Left kidney (tissue), 1 donor: ENCODE measurements at regions not wholly inside any gene's neighbourhood (a gene's known extent, or its start where the extent isn't known, plus 50 kb on each side); places are given as distances from the start of the nearest gene placed in this dataset.
"Not testable (repeated sequence)": the region's sequence is repeated elsewhere in the genome, so short reads cannot be mapped to it uniquely, and the experiment has no call there.

Experiments used
- DNase-seq: peaks from one replicate; pipeline ENCODE4 v3.0.0-alpha.2; 2013

DNA sequence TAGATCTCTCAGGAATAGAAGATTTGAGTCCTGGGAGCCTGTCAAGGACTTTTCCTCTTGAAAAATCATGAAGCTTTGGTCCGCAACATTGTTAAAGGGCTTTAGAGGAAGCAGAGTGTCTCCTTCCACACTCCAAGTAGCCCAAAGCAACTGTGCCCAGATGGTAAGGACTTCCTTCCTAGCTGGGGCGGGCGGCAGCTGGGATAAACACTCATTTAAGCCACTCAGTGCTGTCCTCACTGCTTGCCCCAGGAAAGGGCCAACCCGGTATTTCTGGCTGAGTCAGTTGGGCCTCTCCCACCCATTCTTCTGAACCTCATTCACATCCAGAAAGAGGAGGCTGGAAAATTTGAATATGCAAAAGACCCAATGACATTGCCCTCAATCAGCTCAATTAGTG, 144.3 kb downstream of the CHIC2 start:
- no peak for DNase-seq

DNA sequence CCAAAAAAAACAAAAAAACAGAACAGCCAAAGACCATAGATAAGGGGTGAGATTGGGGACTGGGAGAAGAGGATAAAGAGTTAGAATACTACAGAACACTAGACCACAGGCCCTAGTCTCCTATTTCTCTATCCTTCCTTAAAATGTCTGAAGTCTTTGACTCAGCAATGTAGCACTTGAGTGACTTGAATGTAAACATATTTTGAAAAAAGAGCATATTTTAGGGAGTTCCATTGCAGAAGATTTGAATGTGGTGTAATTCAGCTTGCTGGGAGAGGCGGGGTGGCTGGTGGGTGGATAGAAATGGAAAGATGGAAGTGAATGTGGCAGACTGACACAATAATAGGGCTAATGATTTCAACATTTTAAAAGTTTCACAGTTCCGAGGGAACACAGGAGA, 144.9 kb downstream of the CHIC2 start:
- no peak for DNase-seq

GRCh38 chr4:53917729-53918128, 146.7 kb downstream of the CHIC2 start:
- no peak for DNase-seq

GRCh38 chr4:53916431-53916889, 147.9 kb downstream of the CHIC2 start:
- no peak for DNase-seq

DNA sequence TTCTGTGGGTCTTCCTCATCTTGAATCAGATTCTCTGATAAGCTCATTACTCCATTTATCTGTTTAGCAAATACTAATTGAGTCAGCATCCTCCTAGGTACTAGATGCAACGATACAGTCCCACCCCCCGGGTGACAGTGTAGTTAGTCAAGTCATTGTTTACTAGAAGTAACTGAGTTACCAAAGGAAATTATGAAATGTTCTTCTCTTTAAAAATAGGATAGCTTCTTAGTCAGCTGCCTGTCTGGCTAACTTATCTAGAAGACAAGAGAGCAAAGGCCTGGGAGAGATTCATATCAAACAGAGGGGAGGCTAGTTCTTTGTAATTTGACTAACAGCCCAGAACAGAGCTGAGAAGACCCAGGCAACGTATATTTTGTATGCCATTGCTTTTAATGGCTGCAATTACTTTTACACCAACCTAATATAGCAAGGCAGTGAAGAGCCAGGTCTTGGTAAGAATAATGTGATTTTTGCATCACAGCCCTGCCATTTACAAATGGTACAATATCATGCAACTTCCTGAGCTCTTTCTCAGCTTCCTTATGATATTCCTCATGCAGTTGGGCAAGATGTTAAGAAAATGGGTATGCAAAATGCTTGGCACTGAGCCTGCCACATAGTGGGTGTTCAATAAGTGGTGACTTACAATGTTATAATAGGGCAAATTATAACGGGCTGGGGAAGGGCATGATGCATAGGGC, 149.9 kb downstream of the CHIC2 start:
- no peak for DNase-seq

DNA sequence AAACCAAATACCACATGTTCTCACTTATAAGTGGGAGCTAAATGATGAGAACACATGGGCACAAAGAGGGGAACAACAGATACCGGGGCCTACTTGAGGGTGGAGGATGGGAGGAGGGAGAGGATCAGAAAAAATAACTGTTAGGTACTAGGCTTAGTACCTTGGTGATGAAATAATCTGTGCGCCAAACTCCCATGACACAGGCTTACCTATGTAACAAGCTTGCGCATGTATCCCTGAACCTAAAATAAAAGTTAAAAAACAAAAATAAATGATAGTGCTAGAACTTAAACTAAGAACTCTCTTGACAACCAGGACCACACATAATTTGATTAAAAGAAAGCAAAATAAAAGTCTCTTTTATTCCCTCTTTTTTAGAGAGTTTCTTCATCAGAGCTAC, 150.6 kb downstream of the CHIC2 start:
- no peak for DNase-seq

DNA sequence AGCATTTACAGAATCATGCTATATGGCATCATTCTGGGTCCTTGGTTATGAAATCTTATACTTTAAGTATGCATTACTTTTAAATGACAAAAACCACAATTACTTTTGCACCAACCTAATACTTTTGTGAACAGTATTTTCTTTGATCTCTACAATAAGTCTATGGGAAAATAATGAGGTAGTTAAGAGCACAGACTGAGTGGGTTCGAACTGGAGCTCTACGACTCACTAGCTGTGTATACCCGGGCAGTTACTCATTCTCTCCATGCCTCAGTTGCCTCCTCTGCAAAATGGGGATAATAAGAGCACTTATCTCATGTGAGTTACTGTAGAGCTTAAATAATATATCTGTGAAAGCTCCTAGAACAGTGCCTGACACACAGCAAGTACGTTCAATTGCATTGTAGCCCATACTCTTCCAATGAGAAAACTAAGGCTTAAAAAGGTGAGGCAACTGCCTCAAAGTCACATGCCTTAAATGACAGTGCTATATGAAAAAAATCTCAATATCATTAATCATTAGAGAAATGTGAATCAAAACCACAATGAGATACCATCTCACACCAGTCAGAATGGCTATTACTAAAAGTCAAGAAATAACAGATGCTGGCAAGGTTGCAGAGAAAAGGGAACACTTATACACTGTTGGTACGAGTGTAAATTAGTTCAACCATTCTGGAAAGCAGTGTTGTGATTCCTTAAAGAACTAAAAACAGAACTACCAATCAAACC, 151.5 kb downstream of the CHIC2 start:
- no peak for DNase-seq

DNA sequence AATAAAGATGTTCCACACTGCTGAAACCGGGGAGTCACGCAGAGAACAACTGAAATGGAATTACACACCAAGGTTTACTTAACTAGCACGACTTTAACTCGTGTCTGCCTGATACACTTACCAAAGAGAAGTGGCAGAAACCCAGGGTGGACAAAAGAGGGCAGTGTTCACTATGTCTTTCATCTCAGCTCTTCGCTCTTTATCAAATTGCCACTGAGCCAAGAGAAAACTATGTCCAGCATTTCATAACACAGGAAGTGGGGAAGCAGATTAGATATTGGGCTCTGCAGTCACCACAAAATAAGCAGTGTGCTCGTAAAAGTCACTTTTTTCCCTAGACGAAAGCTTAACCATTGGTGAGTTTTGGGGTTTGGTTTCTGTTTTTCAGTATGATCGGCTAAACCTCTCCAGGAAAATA, 155.7 kb downstream of the CHIC2 start:
- DNase-seq, result peak; percentile 66

DNA sequence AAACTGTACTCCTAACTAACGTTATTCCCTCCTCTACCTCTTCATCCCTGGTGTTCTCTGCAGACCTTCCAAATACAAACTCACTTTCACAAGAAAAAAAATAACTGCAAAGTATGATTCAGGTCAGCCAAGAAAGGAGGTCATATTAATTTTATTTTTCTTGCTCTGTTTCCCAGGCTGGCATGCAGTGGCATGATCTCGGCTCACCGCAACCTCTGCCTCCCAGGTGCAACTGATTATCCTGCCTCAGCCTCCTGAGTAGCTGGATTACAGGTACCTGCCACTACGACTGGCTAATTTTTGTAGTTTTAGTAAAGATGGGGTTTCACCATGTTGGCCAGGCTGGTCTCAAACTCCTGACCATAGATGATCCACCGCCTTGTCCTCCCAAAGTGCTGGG, 156.6 kb downstream of the CHIC2 start:
- no peak for DNase-seq

- no peak for DNase-seq
Measured at GRCh38 chr4:53906606-53907190, 157.7 kb downstream of the CHIC2 start.

- DNase-seq, result no peak
Measured at GRCh38 chr4:53905941-53906377, 158.4 kb downstream of the CHIC2 start.

GRCh38 chr4:53905276-53905940, 159.0 kb downstream of the CHIC2 start:
- DNase-seq, result no peak

- DNase-seq, result no peak
Measured at GRCh38 chr4:53902786-53903185, 161.6 kb downstream of the CHIC2 start.

DNA sequence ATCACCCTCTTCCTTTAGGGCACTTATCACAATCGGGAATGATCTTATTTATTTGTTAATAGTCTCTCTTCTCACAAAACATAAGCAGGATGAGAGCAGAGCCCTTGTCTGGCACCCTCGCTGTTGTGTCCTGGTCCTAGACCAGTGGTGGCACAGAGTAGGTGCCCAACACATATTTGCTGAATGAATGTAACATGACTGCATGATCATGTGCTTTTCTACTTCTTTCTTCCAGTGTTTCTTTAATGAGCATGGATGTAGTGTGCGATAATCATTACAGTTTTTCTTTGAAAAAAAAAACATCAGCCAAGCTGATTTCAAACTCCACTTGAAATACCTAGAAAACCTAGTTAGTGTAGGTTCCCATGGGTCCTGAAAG, 164.1 kb downstream of the CHIC2 start:
- no peak for DNase-seq

GRCh38 chr4:53899586-53900270, 164.7 kb downstream of the CHIC2 start:
- peak; percentile 55 for DNase-seq

DNA sequence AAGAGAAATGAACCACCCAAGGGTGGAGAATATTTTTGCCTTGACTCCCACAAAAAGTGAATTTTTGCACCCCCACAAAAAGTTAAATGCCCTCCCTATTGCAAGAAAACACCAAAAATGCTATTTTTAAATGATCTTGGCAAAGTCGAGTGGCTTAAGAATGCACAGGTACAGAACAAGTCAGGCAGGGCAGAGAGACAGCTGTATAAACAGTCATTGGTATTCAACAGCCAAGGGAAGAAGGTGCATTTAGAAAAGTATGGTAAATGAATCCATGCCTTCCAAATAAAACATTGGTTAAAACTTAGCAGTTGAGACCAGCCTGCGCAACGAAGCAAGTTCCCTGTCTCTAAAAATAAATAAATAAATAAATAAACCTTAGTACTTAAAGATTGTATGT, 169.3 kb downstream of the CHIC2 start:
- peak; percentile 8 for DNase-seq

DNA sequence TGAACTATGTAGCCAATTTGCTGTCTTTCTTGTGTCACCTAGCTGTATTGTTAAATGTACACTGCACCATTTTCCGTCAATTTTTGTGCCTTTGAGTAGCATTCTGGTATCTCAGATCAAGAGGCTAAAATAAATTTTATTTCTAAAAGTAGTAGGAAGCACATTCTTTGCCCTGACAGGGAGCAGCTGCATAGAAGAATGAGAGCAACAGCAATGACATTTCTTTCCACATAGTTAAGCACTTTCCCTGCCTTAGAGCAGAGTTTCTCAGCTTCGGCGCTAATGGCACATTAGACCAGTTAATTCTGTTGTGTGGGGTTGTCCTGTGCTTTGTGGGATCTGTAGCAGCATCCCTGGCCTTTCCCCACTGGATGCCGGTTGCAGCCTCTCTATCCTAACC, 173.9 kb downstream of the CHIC2 start:
- peak; percentile 24 for DNase-seq

- peak; percentile 33 for DNase-seq
Measured at GRCh38 chr4:53889326-53890055, 174.9 kb downstream of the CHIC2 start.

GRCh38 chr4:53886090-53886489, 178.3 kb downstream of the CHIC2 start:
- no peak for DNase-seq

- DNase-seq, result no peak
Measured at GRCh38 chr4:53885668-53886067, 178.7 kb downstream of the CHIC2 start.

DNA sequence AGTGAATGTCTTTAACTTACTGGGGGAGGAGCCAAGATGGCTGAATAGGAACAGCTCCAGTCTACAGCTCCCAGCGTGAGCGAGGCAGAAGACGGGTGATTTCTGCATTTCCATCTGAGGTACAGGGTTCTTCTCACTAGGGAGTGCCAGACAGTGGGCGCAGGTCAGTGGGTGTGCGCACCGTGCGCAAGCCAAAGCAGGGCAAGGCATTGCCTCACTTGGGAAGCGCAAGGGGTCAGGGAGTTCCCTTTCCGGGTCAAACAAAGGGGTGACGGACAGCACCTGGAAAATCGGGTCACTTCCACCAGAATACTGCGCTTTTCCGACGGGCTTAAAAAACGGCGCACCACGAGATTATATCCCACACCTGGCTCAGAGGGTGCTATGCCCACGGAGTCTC, 187.3 kb downstream of the CHIC2 start:
- not testable (repeated sequence) for DNase-seq
